Thoracic aorta (tissue), 2 donors: ENCODE measurements at regions not wholly inside any gene's neighbourhood (a gene's known extent, or its start where the extent isn't known, plus 50 kb on each side); places are given as distances from the start of the nearest gene placed in this dataset.
"Not testable (repeated sequence)": the region's sequence is repeated elsewhere in the genome, so short reads cannot be mapped to it uniquely, and the experiment has no call there.

Experiments
- ATAC-seq: fragments of 150-250 bp; one replicate; pipeline ENCODE4 v1.8.0; 2017; ENCODE audit warnings: low read depth; ENCODE audit not compliant: insufficient number of reproducible peaks, low FRiP score
- DNase-seq: peaks from one replicate; pipeline ENCODE4 v3.0.0-alpha.2; 2020; ENCODE audit warnings: low spot score
- H3K27ac ChIP-seq, 2 donors: fragments of 200-600 bp; sonication (generic); 1 replicate in 1 of 2; 2 replicates in 1 of 2; pipeline ENCODE4 v1.5.1; 2016; ENCODE audit warnings: mild to moderate bottlenecking in 2 of 2, moderate library complexity in 2 of 2
- H3K27me3 ChIP-seq: fragments of 200-600 bp; sonication (generic); replicated peaks from 2 replicates; pipeline ENCODE4 v1.6.0; 2016; ENCODE audit warnings: mild to moderate bottlenecking; ENCODE audit not compliant: insufficient read depth
- H3K36me3 ChIP-seq: fragments of 200-600 bp; sonication (generic); one replicate; pipeline ENCODE4 v1.5.1; 2016
- H3K4me1 ChIP-seq, 2 donors: fragments of 200-600 bp; sonication (generic); 1 replicate in 1 of 2; 2 replicates in 1 of 2; pipeline versions ENCODE4 v1.5.1 to v1.6.0; 2016; ENCODE audit warnings: low read depth in 2 of 2, mild to moderate bottlenecking in 1 of 2; ENCODE audit not compliant: control insufficient read depth in 1 of 2
- H3K4me3 ChIP-seq: fragments of 200-600 bp; sonication (generic); 2 replicates; pipeline ENCODE4 v1.5.1; 2016; ENCODE audit warnings: mild to moderate bottlenecking
- H3K9me3 ChIP-seq: fragments of 200-600 bp; sonication (generic); 2 replicates; pipeline ENCODE4 v1.5.1; 2016
- CTCF ChIP-seq: fragments of 200-600 bp; sonication (generic); IDR thresholded peaks from one replicate; pipeline ENCODE4 v1.5.1; 2019; ENCODE audit warnings: antibody characterized with exemption

GRCh38 chr5:152178350-152178699, 226.8 kb downstream of the NMUR2 start:
- H3K27me3 ChIP-seq: no peaks in the 10 kb centered on the region
- H3K9me3 ChIP-seq: no peaks in the 10 kb centered on the region
- H3K4me1 ChIP-seq: no peaks in the 10 kb centered on the region
- TF ChIP-seq CTCF: no peak
- no peak overlapping the region for H3K4me3 ChIP-seq
- no peak overlapping the region for H3K27ac ChIP-seq
- DNase-seq (no peak), ATAC-seq (no peak)
- no peaks in the 10 kb centered on the region for H3K36me3 ChIP-seq

- H3K27ac ChIP-seq: no peak overlapping the region
- DNase-seq (no peak), ATAC-seq (no peak)
- H3K36me3 ChIP-seq: no peaks in the 10 kb centered on the region
- no peaks in the 10 kb centered on the region for H3K27me3 ChIP-seq
- H3K4me3 ChIP-seq: no peak overlapping the region
- H3K4me1 ChIP-seq: no peaks in the 10 kb centered on the region
- H3K9me3 ChIP-seq: no peaks in the 10 kb centered on the region
- no peak for TF ChIP-seq CTCF
Observed at GRCh38 chr5:152177626-152178349, 227.3 kb downstream of the NMUR2 start.

GRCh38 chr5:152171888-152172287, 233.2 kb downstream of the NMUR2 start:
- TF ChIP-seq CTCF: no peak
- H3K9me3 ChIP-seq: no peaks in the 10 kb centered on the region
- H3K27ac ChIP-seq: no peak overlapping the region
- H3K36me3 ChIP-seq: no peaks in the 10 kb centered on the region
- H3K27me3 ChIP-seq: no peaks in the 10 kb centered on the region
- ATAC-seq (no peak), DNase-seq (no peak)
- peaks cover 7 to 22% of the 10 kb centered on the region in 2 donors for H3K4me1 ChIP-seq
- H3K4me3 ChIP-seq: no peak overlapping the region

DNA sequence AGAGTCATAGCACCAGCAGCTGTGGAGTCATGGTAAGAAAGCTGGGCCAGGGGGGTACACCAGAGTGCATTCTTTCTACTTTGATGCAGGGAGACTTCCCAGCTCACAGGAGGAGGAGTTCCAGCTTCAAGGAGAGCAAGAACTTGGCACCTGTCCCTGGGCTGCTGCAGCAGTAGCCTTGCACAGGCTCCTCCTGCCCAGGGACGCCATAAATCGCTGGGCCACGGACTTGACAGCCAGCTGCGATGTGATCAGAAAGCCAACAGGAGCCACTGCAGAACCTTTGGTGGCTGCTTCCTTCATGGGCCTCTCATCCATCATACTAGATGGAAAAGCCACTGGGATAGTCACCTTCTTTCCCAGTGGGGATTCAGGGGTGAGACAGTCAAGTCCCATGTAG, 234.7 kb downstream of the NMUR2 start:
- no peak for TF ChIP-seq CTCF
- Histone ChIP-seq H3K9me3 (no peaks in the 10 kb centered on the region), H3K27me3 (no peaks in the 10 kb centered on the region), H3K4me1 (peaks cover 7 to 22% of the 10 kb centered on the region in 2 donors), H3K4me3 (no peak overlapping the region), H3K27ac (no peak overlapping the region), H3K36me3 (no peaks in the 10 kb centered on the region)
- no peak for DNase-seq
- ATAC-seq: no peak

- Histone ChIP-seq H3K4me1 (no peaks in the 10 kb centered on the region), H3K27me3 (no peaks in the 10 kb centered on the region), H3K9me3 (no peaks in the 10 kb centered on the region), H3K36me3 (no peaks in the 10 kb centered on the region), H3K27ac (no peak overlapping the region), H3K4me3 (no peak overlapping the region)
- TF ChIP-seq CTCF: no peak
- DNase-seq (no peak), ATAC-seq (no peak)
Observed at GRCh38 chr5:152164860-152165259, 240.2 kb upstream of the GLRA1 start.

DNA sequence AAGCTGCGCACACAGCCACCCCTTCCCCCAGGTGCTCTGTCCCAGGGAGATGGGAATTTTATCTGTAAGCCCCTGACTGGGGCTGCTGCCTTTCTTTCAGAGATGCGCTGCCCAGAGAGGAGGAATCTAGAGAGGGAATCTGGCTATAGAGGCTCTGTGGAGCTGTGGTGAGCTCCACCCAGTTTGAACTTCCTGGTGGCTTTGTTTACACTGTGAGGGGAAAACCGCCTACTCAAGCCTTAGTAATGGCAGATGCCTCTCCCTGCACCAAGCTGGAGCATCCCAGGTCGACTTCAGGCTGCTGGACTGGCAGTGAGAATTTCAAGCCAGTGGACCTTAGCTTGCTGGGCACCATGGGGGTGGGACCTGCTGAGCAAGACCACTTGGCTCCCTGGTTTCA, 235.2 kb upstream of the GLRA1 start:
- not testable (repeated sequence) for H3K27me3 ChIP-seq, H3K9me3 ChIP-seq, H3K4me1 ChIP-seq, H3K36me3 ChIP-seq, H3K27ac ChIP-seq, ATAC-seq, H3K4me3 ChIP-seq, DNase-seq

GRCh38 chr5:152154452-152154851, 229.8 kb upstream of the GLRA1 start:
- not testable (repeated sequence) for H3K27me3 ChIP-seq, H3K4me1 ChIP-seq, H3K4me3 ChIP-seq, DNase-seq, H3K36me3 ChIP-seq, ATAC-seq, H3K9me3 ChIP-seq, H3K27ac ChIP-seq
